HG03064 (cell line): ENCODE measurements at regions not wholly inside any gene's neighbourhood (a gene's known extent, or its start where the extent isn't known, plus 50 kb on each side); places are given as distances from the start of the nearest gene placed in this dataset.
"Not testable (repeated sequence)": the region's sequence is repeated elsewhere in the genome, so short reads cannot be mapped to it uniquely, and the experiment has no call there.

Experiments used
- ATAC-seq: cut with Tn5 transposase; IDR thresholded peaks from one replicate; pipeline ENCODE4 v1.9.1; 2021; ENCODE audit warnings: low read depth; ENCODE audit not compliant: unreplicated experiment

- ATAC-seq: not testable (repeated sequence)
Measured at GRCh38 chr7:76971201-76971600, 61.0 kb downstream of the SPDYE17 start.

- ATAC-seq: not testable (repeated sequence)
Measured at GRCh38 chr7:76969892-76970291, 62.3 kb downstream of the SPDYE17 start.

- not testable (repeated sequence) for ATAC-seq
Measured at GRCh38 chr7:76965731-76966548, 66.2 kb downstream of the SPDYE17 start.

- ATAC-seq: not testable (repeated sequence)
Measured at GRCh38 chr7:76964050-76964449, 68.1 kb downstream of the SPDYE17 start.

GRCh38 chr7:76963061-76963460, 69.1 kb downstream of the SPDYE17 start:
- not testable (repeated sequence) for ATAC-seq

- ATAC-seq: not testable (repeated sequence)
Measured at GRCh38 chr7:76960400-76960986, 71.7 kb downstream of the SPDYE17 start.

GRCh38 chr7:76959573-76960399, 72.4 kb downstream of the SPDYE17 start:
- ATAC-seq: peak; percentile 98

GRCh38 chr7:76956531-76956930, 75.6 kb downstream of the SPDYE17 start:
- not testable (repeated sequence) for ATAC-seq

GRCh38 chr7:76955124-76955523, 77.0 kb downstream of the SPDYE17 start:
- ATAC-seq: not testable (repeated sequence)

- not testable (repeated sequence) for ATAC-seq
Measured at GRCh38 chr7:76944603-76945002, 87.6 kb downstream of the SPDYE17 start.

GRCh38 chr7:76941809-76942765, 90.1 kb downstream of the SPDYE17 start:
- peak; percentile 47 for ATAC-seq

GRCh38 chr7:76937781-76938180, 94.4 kb downstream of the SPDYE17 start:
- not testable (repeated sequence) for ATAC-seq

- not testable (repeated sequence) for ATAC-seq
Measured at GRCh38 chr7:76937330-76937729, 94.8 kb downstream of the SPDYE17 start.

- ATAC-seq: not testable (repeated sequence)
Measured at GRCh38 chr7:76936346-76936745, 95.8 kb downstream of the SPDYE17 start.

GRCh38 chr7:76934711-76935110, 97.5 kb downstream of the SPDYE17 start:
- ATAC-seq: not testable (repeated sequence)

- ATAC-seq: not testable (repeated sequence)
Measured at GRCh38 chr7:76932957-76933356, 99.2 kb downstream of the SPDYE17 start.

GRCh38 chr7:76931441-76931840, 100.7 kb downstream of the SPDYE17 start:
- ATAC-seq: not testable (repeated sequence)

- not testable (repeated sequence) for ATAC-seq
Measured at GRCh38 chr7:76930416-76930815, 101.7 kb downstream of the SPDYE17 start.

- ATAC-seq: not testable (repeated sequence)
Measured at GRCh38 chr7:76928751-76929150, 103.4 kb downstream of the SPDYE17 start.
